Gastroesophageal sphincter (tissue), 3 donors: ENCODE measurements at regions not wholly inside any gene's neighbourhood (a gene's known extent, or its start where the extent isn't known, plus 50 kb on each side); places are given as distances from the start of the nearest gene placed in this dataset.

ENCODE experiments used
- EP300 ChIP-seq: sonication (generic); formaldehyde crosslinking; IDR thresholded peaks from one replicate; pipeline ENCODE4 v1.6.1; 2017; ENCODE audit warnings: antibody characterized with exemption, mild to moderate bottlenecking
- POLR2A ChIP-seq, 2 donors: fragments of 450-650 bp; IDR thresholded peaks; one replicate each; pipeline ENCODE4 v1.6.1; 2017; ENCODE audit warnings: antibody characterized with exemption in 2 of 2, mild to moderate bottlenecking in 2 of 2, moderate library complexity in 1 of 2
- POLR2AphosphoS5 ChIP-seq: sonication (generic); formaldehyde crosslinking; IDR thresholded peaks from one replicate; pipeline ENCODE4 v1.6.1; 2017; ENCODE audit warnings: antibody characterized with exemption
- TF ChIP-seq, protein P1 (sequence below), 4 experiments: fragments of 200-600 bp in 2 of 4; fragments of 450-650 bp in 2 of 4; sonication (generic) in 1 of 4; IDR thresholded peaks; one replicate each; pipeline ENCODE4 v1.5.1; 2017 to 2019; ENCODE audit warnings: antibody characterized with exemption in 4 of 4, mild to moderate bottlenecking in 2 of 4, moderate library complexity in 2 of 4

DNA sequence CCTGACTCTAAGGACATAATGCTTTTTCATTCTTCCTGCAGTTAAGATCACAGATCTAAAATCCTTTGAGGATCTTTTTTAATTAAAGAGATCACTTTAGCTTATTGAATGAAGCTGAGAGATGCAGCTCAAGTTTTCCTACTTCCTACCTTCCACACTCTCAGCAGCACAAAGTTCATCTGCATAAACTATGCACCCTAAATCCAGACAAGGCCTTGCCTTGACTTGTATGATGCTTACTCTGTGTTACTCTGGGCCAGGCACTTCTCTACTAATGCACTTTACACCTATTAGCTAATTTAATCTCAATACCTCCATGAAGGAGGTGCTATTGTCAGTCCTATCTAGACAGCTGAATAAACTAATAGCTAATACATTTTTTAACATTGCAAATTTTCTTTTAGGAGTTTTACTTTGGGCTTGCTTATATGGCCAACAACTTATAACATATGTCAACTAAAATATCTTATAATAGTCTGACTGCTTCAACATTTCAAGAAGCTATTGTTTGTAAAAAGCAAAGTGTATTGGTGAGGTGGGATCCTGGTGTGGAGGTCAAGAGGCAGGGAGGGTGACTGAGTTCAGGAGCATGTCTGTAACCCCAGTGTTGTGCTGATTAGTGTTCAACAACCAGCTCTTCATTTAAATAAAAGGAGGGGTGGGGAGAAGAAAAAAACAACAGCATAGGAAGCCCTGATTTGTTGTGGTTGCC lies 172.4 kb upstream of the ATP11B start:
- TF ChIP-seq, protein P1, sequence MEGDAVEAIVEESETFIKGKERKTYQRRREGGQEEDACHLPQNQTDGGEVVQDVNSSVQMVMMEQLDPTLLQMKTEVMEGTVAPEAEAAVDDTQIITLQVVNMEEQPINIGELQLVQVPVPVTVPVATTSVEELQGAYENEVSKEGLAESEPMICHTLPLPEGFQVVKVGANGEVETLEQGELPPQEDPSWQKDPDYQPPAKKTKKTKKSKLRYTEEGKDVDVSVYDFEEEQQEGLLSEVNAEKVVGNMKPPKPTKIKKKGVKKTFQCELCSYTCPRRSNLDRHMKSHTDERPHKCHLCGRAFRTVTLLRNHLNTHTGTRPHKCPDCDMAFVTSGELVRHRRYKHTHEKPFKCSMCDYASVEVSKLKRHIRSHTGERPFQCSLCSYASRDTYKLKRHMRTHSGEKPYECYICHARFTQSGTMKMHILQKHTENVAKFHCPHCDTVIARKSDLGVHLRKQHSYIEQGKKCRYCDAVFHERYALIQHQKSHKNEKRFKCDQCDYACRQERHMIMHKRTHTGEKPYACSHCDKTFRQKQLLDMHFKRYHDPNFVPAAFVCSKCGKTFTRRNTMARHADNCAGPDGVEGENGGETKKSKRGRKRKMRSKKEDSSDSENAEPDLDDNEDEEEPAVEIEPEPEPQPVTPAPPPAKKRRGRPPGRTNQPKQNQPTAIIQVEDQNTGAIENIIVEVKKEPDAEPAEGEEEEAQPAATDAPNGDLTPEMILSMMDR (IDR thresholded peaks at IDR 0.05), result no peak
- TF ChIP-seq POLR2A (IDR thresholded peaks at IDR 0.05) (no peak), POLR2AphosphoS5 (no peak), EP300 (no peak)
